ENCODE measurements at regions not wholly inside any gene's neighbourhood (a gene's known extent, or its start where the extent isn't known, plus 50 kb on each side); places are given as distances from the start of the nearest gene placed in this dataset.

DNA sequence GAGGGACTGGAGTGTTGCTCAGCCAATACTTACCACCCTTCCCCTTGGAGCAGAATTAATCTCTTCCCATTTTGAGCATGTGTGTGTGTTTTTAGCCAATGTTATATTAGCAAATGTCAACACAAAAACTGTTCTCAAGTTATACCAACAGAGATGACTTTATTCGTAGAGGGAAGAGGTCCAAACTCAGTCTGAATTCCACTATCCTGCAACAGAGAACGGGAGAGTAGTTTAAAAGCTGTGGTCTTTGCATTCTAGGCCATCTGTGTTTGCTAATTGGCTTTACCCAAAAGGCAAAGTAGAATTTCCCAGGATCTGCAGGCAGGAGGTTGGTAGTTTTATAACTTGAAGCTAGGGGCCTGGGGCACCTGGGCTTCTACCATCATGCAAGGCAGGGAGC lies 847.9 kb upstream of the TMEM132C start:
- DNase-seq, result no peak

- no peak for DNase-seq
These were observed 845.4 kb upstream of the TMEM132C start for GRCh38 chr12:127421614-127422013.

DNA sequence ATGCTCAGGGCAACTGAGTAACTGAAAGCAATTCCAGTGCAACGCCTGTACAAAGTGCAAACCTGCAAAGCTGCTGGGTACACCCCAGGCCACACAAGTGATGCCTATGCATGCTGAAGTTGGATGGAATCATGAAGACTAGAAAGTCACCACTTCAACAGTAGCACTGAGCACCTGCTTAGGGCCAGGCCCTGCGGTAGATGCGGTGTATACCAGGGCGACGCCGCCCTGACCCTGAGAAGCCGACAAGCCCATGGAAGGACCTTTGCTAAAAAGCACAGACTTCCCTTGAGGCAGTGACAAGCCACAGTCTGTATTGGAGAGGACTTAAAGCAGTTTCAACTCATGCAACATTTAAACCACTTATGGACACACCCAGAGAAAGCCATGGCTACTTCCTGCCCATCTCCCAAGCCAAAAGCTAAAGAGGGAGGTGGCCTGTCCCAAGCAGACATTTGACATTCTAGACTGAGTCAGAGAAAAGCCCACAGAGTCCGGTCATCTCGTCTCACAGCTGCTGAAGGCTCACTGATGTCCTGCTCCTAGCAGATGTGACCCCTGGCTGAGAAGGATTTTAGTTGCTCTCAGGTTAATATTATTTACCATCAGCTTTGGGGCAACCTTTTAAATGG lies 843.9 kb upstream of the TMEM132C start:
- no peak for DNase-seq

DNA sequence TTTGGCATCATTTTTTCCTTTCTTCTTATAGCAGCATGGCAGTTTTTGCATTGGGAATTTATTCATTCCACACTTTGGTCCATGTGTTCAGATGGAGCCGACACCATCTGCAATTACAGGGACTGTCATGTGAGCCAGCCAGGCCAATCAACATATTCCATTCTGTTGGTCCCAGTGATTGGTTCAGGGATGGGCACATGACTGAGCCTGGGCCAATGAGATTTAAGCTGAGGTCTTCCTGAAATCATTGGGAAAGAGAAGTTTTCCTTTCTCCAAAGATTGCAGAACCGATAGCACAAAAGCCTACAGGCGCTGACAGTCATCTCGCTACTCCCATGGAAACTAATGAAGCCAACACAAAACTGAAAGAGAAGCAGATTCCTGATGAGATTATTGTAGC lies 841.5 kb upstream of the TMEM132C start:
- DNase-seq, result no peak

DNA sequence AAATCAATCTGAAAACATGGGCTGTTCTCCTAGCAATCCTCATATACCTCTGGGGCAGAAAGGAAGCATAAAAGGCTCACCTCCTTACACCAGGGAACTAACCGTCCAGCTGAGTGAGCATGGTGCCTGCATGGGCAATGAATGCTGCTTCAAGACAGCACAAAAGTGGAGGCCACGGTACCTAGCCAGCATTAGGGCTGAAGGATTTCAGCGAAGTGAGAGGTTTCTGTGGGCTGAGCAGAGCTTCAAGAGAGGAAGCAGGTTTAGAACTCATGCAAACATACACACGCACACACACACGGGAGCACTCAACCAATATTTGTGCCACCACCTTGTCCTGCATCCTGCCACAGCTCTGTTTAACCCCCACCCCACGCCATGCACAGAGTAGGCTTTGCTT lies 838.5 kb upstream of the TMEM132C start:
- no peak for DNase-seq

GRCh38 chr12:127429551-127430285 lies 837.3 kb upstream of the TMEM132C start:
- no peak for DNase-seq

DNA sequence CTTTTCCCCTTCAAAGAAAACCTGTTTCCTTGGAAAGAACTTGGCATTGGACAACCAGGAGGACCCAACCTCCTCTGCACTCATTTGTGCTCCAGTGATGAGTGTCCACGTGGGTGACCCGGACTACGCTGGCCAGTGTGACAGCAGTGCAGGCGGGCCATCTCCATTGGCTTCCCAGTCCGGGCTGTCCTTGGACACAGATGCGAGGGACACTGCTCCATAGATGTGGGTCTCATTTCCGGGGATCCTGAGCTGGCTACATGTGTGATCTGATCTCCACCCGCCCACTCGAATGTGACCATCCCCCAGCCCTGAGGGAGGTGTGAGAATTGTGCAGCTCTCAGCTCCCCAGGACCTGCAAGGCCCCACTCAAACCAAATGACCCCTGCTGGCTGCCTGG lies 836.6 kb upstream of the TMEM132C start:
- DNase-seq, result no peak

GRCh38 chr12:127431177-127431576 lies 835.8 kb upstream of the TMEM132C start:
- no peak for DNase-seq

DNA sequence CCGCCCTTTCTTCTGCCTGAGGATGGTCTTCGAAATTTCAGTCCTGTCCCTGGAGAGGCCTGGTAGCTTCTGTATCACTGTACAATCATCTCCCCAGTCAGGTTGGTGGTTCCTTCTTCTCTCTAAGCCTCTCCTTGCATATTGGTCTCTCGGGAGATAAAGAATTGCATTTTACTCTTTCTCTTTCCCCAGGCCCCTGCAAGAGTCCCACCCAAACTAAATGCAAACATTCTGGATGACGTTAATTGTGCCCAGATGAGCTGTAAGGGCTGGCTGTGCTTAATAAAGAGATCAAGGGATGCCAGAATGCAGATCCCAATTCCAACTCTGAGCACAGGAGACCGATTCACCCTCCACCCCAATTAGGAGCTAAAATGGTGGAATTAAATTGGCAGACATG lies 835.4 kb upstream of the TMEM132C start:
- no peak for DNase-seq

DNA sequence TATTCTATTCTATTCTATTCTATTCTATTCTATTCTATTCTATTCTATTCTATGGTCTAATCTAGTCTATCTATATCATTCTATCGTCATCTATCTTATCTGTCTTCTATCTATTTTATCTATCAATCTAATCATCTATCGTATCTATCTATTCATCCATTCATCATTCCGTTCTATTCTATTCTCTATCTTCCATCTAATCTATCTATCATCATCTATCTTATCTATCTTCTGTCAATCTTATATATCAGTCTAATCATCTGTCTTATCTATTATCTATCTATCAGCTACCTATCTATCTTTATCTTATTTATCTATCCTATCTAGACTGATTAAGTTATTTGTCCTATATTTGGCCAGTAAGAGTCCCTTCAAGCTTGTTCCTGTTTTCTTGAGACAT lies 831.5 kb upstream of the TMEM132C start:
- DNase-seq, result no peak

- no peak for DNase-seq
These were observed 828.3 kb upstream of the TMEM132C start for GRCh38 chr12:127438512-127439244.

DNA sequence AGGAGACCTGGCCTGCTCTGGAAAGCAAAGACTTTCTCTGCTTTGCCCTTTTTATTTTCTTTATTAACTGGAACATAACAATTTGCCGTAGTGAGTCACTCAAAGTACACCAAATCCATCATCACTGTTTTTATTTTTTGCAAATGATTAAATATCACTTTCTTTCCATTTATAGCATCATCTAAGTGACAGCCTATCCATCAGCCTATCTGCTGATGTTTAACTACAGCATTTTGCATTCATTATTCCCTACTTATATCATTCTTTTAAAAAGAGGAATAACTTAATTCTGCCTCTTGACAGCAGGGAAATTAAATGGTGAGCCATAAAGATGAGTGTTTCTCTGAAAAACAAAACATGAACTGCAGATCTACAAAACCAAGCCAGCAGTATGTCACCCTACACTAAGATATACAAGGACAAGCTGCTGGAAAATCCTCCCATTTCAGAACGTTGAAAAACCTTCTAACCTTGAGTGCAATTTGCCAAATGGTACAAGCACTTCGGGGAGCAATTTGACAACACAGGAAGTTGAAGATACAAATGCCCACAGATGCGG lies 821.3 kb upstream of the TMEM132C start:
- DNase-seq, result no peak

- DNase-seq, result no peak
These were observed 818.1 kb upstream of the TMEM132C start for GRCh38 chr12:127448906-127449305.

GRCh38 chr12:127450826-127451225 lies 816.1 kb upstream of the TMEM132C start:
- no peak for DNase-seq

GRCh38 chr12:127455347-127456265 lies 811.4 kb upstream of the TMEM132C start:
- no peak for DNase-seq

DNA sequence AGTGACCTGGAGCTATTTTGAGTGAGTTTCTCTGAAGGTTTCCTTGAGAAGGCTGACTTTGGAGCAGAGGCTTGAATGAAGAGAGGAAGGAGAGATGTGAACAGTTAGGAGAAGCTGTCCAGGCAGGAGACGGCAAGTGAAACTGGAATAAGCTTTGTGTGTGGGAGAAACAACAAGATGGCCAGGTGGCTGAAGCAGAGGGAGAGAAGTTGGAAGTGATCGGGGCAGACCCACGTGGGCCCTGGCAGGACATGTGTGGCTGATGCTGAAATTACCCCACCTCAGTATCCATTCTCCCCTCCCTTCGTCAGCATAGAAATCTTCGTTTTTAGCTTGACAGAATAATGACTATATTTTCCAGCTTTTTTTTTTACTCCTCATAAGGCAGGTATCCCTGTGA lies 809.2 kb upstream of the TMEM132C start:
- no peak for DNase-seq

- DNase-seq, result no peak
These were observed 807.8 kb upstream of the TMEM132C start for GRCh38 chr12:127459166-127459565.

- DNase-seq, result no peak
These were observed 807.3 kb upstream of the TMEM132C start for GRCh38 chr12:127459687-127460086.

DNA sequence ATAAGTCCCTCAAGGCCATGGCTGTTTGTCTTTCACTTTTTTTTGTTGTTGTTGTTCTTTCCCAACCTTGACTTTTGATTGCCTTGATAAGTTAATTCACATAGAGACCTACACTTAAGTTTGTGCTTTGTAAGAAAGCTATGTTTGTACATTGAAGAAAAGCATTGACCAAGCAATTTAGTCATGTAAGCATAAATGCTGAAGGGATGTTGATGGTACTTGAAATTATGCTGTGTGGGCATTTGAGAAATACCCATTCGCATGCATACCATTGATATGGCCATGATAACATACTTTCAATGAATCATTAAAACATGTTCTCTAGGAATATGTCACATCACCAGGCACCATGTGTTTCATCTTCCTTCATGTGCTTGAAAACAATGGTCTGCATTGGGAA lies 803.7 kb upstream of the TMEM132C start:
- no peak for DNase-seq

GRCh38 chr12:127469331-127469730 lies 797.6 kb upstream of the TMEM132C start:
- DNase-seq, result no peak

DNA sequence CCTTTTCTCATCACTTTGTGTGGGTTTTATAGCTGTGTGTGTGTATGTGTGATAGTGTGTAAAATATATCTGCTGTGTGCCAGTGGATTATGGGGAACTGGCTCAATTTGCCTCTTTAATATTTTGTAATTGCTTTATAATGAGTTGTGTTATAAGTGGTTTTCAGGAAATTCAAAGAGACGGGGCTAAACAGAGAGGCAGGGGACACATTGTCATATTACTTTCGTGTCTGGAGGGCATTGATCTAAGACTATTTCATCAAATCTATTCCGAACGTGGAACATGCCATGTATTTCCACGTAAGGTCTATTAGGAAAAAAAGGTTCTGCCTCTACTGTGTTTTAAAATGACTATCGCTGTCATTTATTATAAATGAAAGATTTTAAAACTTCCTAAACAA lies 793.2 kb upstream of the TMEM132C start:
- no peak for DNase-seq

GRCh38 chr12:127479256-127479655 lies 787.7 kb upstream of the TMEM132C start:
- no peak for DNase-seq
